ENCODE measurements at regions not wholly inside any gene's neighbourhood (a gene's known extent, or its start where the extent isn't known, plus 50 kb on each side); places are given as distances from the start of the nearest gene placed in this dataset.

- ChIA-PET POLR2A (interaction anchor here (0.6 kb wide), 1 partner anchor 23 kb away, joined by 5 read pairs; no protein-coding TSS in a partner anchor), CTCF (no interaction called here)
- Histone ChIP-seq H3K27ac (ENCODE audit: low read length) (no peak overlapping the region), H3K4me3 (ENCODE audit: low read depth in 2 of 2, low read length in 2 of 2) (no peak overlapping the region), H3K27me3 (ENCODE audit: control insufficient read depth, insufficient read depth, low read length) (no peaks in the 10 kb centered on the region), H3K4me1 (ENCODE audit: control insufficient read depth, insufficient read depth, low read length) (no peaks in the 10 kb centered on the region), H3K36me3 (ENCODE audit: control insufficient read depth, insufficient read depth, low read length) (no peaks in the 10 kb centered on the region), H3K9me3 (ENCODE audit: control insufficient read depth, insufficient read depth, low read depth, low read length) (0 out of 2 replicates have a peak, but pooled peaks cover 8% of the 10 kb centered on the region)
- in situ Hi-C loops (cut with HindIII; ENCODE audit: low pct_unique_long_range_greater_than_20kb, low sequenced_read_pairs), result no loop called here
- DNase-seq (ENCODE audit: low read depth, low spot score) (no peak), ATAC-seq (no peak)
- intact Hi-C loops (cut with micrococcal nuclease; ENCODE audit: unreplicated experiment), result no loop called here
- no TSS peak for BruUV-seq (replicated peaks)
- TF ChIP-seq REST (IDR thresholded peaks at IDR 0.05; ENCODE audit: insufficient read depth in 1 of 2, low read depth in 2 of 2, low read length in 1 of 2) (no peak), TCF7L2 (IDR thresholded peaks at IDR 0.05; ENCODE audit: low read depth, low read length) (no peak), CTCF (IDR thresholded peaks at IDR 0.05) (no peak), POLR2AphosphoS5 (IDR thresholded peaks at IDR 0.05; ENCODE audit: low read depth, low read length) (no peak), SIN3A (IDR thresholded peaks at IDR 0.05; ENCODE audit: borderline replicate concordance, insufficient read depth, low read depth, low read length) (no peak)
Observed at GRCh38 chr10:31678139-31678536, 250.5 kb downstream of the ARHGAP12 start.

GRCh38 chr10:31677195-31678138, 251.2 kb downstream of the ARHGAP12 start:
- Histone ChIP-seq H3K9me3 (ENCODE audit: control insufficient read depth, insufficient read depth, low read depth, low read length) (0 out of 2 replicates have a peak, but pooled peaks cover 8% of the 10 kb centered on the region), H3K4me3 (ENCODE audit: low read depth in 2 of 2, low read length in 2 of 2) (no peak overlapping the region), H3K4me1 (ENCODE audit: control insufficient read depth, insufficient read depth, low read length) (no peaks in the 10 kb centered on the region), H3K27ac (ENCODE audit: low read length) (no peak overlapping the region), H3K36me3 (ENCODE audit: control insufficient read depth, insufficient read depth, low read length) (no peaks in the 10 kb centered on the region), H3K27me3 (ENCODE audit: control insufficient read depth, insufficient read depth, low read length) (no peaks in the 10 kb centered on the region)
- BruUV-seq (replicated peaks), result no TSS peak
- ATAC-seq (no peak), DNase-seq (ENCODE audit: low read depth, low spot score) (no peak)
- intact Hi-C loops (cut with micrococcal nuclease; ENCODE audit: unreplicated experiment), result no loop called here
- in situ Hi-C loops (cut with HindIII; ENCODE audit: low pct_unique_long_range_greater_than_20kb, low sequenced_read_pairs), result no loop called here
- ChIA-PET POLR2A (no interaction called here), CTCF (no interaction called here)
- TF ChIP-seq POLR2AphosphoS5 (IDR thresholded peaks at IDR 0.05; ENCODE audit: low read depth, low read length), result no peak
- no peak for TF ChIP-seq CTCF (IDR thresholded peaks at IDR 0.05)
- TF ChIP-seq SIN3A (IDR thresholded peaks at IDR 0.05; ENCODE audit: borderline replicate concordance, insufficient read depth, low read depth, low read length), result no peak
- TF ChIP-seq TCF7L2 (IDR thresholded peaks at IDR 0.05; ENCODE audit: low read depth, low read length), result no peak
- TF ChIP-seq REST (IDR thresholded peaks at IDR 0.05; ENCODE audit: insufficient read depth in 1 of 2, low read depth in 2 of 2, low read length in 1 of 2), result no peak
